ENCODE measurements at regions not wholly inside any gene's neighbourhood (a gene's known extent, or its start where the extent isn't known, plus 50 kb on each side); places are given as distances from the start of the nearest gene placed in this dataset.

DNA sequence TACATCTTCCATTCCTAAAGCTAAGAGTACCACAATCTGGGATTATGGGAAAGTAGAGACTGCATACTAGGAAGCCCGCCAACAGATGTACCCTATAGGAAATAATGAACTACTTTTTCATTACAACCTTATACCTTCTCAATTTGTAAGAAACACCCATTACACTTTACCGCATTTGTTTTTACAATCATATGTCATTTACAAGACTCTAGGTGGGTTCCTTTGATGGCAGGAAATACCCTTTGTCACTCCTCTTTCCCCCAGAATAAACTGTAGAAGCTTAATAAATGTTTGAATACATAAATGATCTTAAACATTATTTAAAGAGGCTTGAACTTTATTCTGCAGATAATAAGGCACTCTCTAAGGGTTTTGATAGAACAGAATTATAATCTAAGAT, 150.1 kb upstream of the TGFBR2 start:
- Histone ChIP-seq H3K36me3 (ENCODE audit: control insufficient read depth, insufficient read depth, low read length) (no peaks in the 10 kb centered on the region), H3K9me3 (ENCODE audit: control insufficient read depth, low read length) (peaks cover 5% of the 10 kb centered on the region), H3K4me1 (ENCODE audit: control insufficient read depth, insufficient read depth, low read length) (no peaks in the 10 kb centered on the region), H3K27ac (ENCODE audit: low read depth, low read length) (no peak overlapping the region), H3K9ac (ENCODE audit: extremely low read depth, low read length, poor library complexity, severe bottlenecking) (no peak overlapping the region), H3K4me3 (ENCODE audit: low read length) (no peak overlapping the region), H3K27me3 (ENCODE audit: control insufficient read depth, insufficient read depth, low read length, poor library complexity, severe bottlenecking) (no peaks in the 10 kb centered on the region)
- Mint-ChIP-seq H3K27me3 (ENCODE audit: insufficient read depth) (no peaks in the 10 kb centered on the region), H3K36me3 (ENCODE audit: low read depth) (no peaks in the 10 kb centered on the region), H3K4me3 (no peak overlapping the region), H3K27ac (no peak overlapping the region), H3K4me1 (no peaks in the 10 kb centered on the region), H3K9me3 (peaks cover 9% of the 10 kb centered on the region)
- DNase-seq: no peak
- 91 to 100% methylated on average over 1 to 2 of the region's 2 CpGs for whole genome bisulfite sequencing, 2 experiments (ENCODE audit: insufficient coverage in 1 of 2, insufficient read length in 1 of 2)
- TF ChIP-seq, protein P1, sequence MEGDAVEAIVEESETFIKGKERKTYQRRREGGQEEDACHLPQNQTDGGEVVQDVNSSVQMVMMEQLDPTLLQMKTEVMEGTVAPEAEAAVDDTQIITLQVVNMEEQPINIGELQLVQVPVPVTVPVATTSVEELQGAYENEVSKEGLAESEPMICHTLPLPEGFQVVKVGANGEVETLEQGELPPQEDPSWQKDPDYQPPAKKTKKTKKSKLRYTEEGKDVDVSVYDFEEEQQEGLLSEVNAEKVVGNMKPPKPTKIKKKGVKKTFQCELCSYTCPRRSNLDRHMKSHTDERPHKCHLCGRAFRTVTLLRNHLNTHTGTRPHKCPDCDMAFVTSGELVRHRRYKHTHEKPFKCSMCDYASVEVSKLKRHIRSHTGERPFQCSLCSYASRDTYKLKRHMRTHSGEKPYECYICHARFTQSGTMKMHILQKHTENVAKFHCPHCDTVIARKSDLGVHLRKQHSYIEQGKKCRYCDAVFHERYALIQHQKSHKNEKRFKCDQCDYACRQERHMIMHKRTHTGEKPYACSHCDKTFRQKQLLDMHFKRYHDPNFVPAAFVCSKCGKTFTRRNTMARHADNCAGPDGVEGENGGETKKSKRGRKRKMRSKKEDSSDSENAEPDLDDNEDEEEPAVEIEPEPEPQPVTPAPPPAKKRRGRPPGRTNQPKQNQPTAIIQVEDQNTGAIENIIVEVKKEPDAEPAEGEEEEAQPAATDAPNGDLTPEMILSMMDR (conservative IDR thresholded peaks at IDR 0.05): no peak

GRCh38 chr3:30457081-30457480, 149.3 kb upstream of the TGFBR2 start:
- DNase-seq: no peak
- no peaks in the 10 kb centered on the region for H3K36me3 ChIP-seq (ENCODE audit: control insufficient read depth, insufficient read depth, low read length)
- H3K27me3 ChIP-seq (ENCODE audit: control insufficient read depth, insufficient read depth, low read length, poor library complexity, severe bottlenecking): no peaks in the 10 kb centered on the region
- no peak overlapping the region for H3K4me3 ChIP-seq (ENCODE audit: low read length)
- H3K27ac ChIP-seq (ENCODE audit: low read depth, low read length): no peak overlapping the region
- WGBS, 2 experiments (ENCODE audit: insufficient coverage in 1 of 2, insufficient read length in 1 of 2): 100% methylated on average over 1 of the region's 1 CpG; no CpG with 5 or more reads in 1 of the 2 experiments
- no peak overlapping the region for H3K9ac ChIP-seq (ENCODE audit: extremely low read depth, low read length, poor library complexity, severe bottlenecking)
- Mint-ChIP-seq H3K36me3 (ENCODE audit: low read depth) (no peaks in the 10 kb centered on the region), H3K4me3 (no peak overlapping the region), H3K27ac (no peak overlapping the region), H3K4me1 (no peaks in the 10 kb centered on the region), H3K27me3 (ENCODE audit: insufficient read depth) (no peaks in the 10 kb centered on the region), H3K9me3 (peaks cover 7% of the 10 kb centered on the region)
- H3K4me1 ChIP-seq (ENCODE audit: control insufficient read depth, insufficient read depth, low read length): no peaks in the 10 kb centered on the region
- TF ChIP-seq, protein P1 (conservative IDR thresholded peaks at IDR 0.05): no peak
- peaks cover 5% of the 10 kb centered on the region for H3K9me3 ChIP-seq (ENCODE audit: control insufficient read depth, low read length)

DNA sequence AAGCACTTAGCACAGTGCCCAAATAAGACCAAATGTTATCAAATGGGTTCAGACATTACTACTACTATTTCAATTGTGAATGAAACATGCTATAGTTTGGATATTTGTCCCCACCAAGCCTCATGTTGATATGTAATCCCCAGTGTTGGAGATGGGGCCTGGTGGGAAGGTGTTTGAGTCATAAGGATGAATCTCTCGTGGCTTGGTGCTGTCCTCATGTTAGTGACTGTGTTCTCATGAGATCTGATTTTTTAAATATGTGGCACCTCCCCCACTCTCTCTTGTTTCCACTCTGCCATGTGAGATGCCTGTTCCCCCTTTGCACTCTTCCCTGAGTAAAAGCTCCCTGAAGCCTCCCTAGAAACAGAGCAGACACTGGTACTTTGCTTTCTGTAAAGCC, 148.7 kb upstream of the TGFBR2 start:
- Histone ChIP-seq H3K9ac (ENCODE audit: extremely low read depth, low read length, poor library complexity, severe bottlenecking) (no peak overlapping the region), H3K9me3 (ENCODE audit: control insufficient read depth, low read length) (no peaks in the 10 kb centered on the region), H3K27ac (ENCODE audit: low read depth, low read length) (no peak overlapping the region), H3K27me3 (ENCODE audit: control insufficient read depth, insufficient read depth, low read length, poor library complexity, severe bottlenecking) (no peaks in the 10 kb centered on the region), H3K4me3 (ENCODE audit: low read length) (no peak overlapping the region), H3K4me1 (ENCODE audit: control insufficient read depth, insufficient read depth, low read length) (no peaks in the 10 kb centered on the region), H3K36me3 (ENCODE audit: control insufficient read depth, insufficient read depth, low read length) (no peaks in the 10 kb centered on the region)
- Mint-ChIP-seq H3K36me3 (ENCODE audit: low read depth) (no peaks in the 10 kb centered on the region), H3K27ac (no peak overlapping the region), H3K27me3 (ENCODE audit: insufficient read depth) (no peaks in the 10 kb centered on the region), H3K4me1 (no peaks in the 10 kb centered on the region), H3K9me3 (peaks cover 2% of the 10 kb centered on the region), H3K4me3 (no peak overlapping the region)
- TF ChIP-seq, protein P1 (conservative IDR thresholded peaks at IDR 0.05): no peak
- no peak for DNase-seq
- 92% methylated on average over 1 of the region's 1 CpG; no CpG with 5 or more reads in 1 of the 2 experiments for WGBS, 2 experiments (ENCODE audit: insufficient coverage in 1 of 2, insufficient read length in 1 of 2)

Measured in endodermal cell (in vitro differentiated cells).